SK-N-SH (cell line): ENCODE measurements at regions not wholly inside any gene's neighbourhood (a gene's known extent, or its start where the extent isn't known, plus 50 kb on each side); places are given as distances from the start of the nearest gene placed in this dataset.

Experiments
- CTCF ChIA-PET: fragments of 300-600, 350-600 bp; formaldehyde crosslinking; extraction: SDS; loops from one replicate; lab custom pipeline; 2021; lab: Yijun Ruan, JAX
- POLR2A ChIA-PET: fragments of 350-600 bp; sonication (Branson Sonifier 250); formaldehyde crosslinking; extraction: SDS; loops from one replicate; lab custom pipeline; 2020; ENCODE audit warnings: antibody characterized with exemption, inconsistent platforms; lab: Yijun Ruan, JAX
- DNase-seq: peaks from one replicate; pipeline ENCODE4 v3.0.0; 2012
- H2AFZ ChIP-seq: fragments of 200-600 bp; sonication (generic); 2 replicates; pipeline ENCODE4 v1.8.1; 2016; ENCODE audit warnings: antibody characterized with exemption, mild to moderate bottlenecking, low read depth
- H3F3A ChIP-seq: fragments of 200-600 bp; sonication (generic); replicated peaks from 2 replicates; pipeline ENCODE3; 2016; ENCODE audit warnings: antibody characterized with exemption, mild to moderate bottlenecking; ENCODE audit not compliant: insufficient read depth
- H3K27ac ChIP-seq, 2 experiments: fragments of 200-500 bp in 1 of 2; fragments of 200-600 bp in 1 of 2; sonication (Bioruptor generic) in 1 of 2; sonication (generic), shearing (Covaris generic) in 1 of 2; 2 replicates each; pipeline versions ENCODE4 v1.5.1 to v1.6.1; 2014 to 2016; ENCODE audit warnings: low read depth in 2 of 2, inconsistent platforms in 1 of 2, low read length in 1 of 2, mild to moderate bottlenecking in 1 of 2, mixed read lengths in 1 of 2
- H3K27me3 ChIP-seq: fragments of 200-600 bp; sonication (generic), shearing (Covaris generic); 2 replicates; pipeline ENCODE4 v1.6.1; 2016; ENCODE audit warnings: mixed run types; ENCODE audit not compliant: insufficient read depth
- H3K36me3 ChIP-seq, 2 experiments: fragments of 200-500 bp in 1 of 2; fragments of 200-600 bp in 1 of 2; sonication (Bioruptor generic) in 1 of 2; sonication (generic) in 1 of 2; replicated peaks in 1 of 2; 2 replicates each; pipeline versions ENCODE3 to v1.5.1; 2014 to 2016; ENCODE audit warnings: low read length in 1 of 2, mild to moderate bottlenecking in 1 of 2; ENCODE audit not compliant: insufficient read depth in 2 of 2, control insufficient read depth in 1 of 2
- H3K4me1 ChIP-seq, 2 experiments: fragments of 200-500 bp in 1 of 2; fragments of 200-600 bp in 1 of 2; sonication (Bioruptor generic) in 1 of 2; sonication (generic), shearing (Covaris generic) in 1 of 2; 2 replicates each; pipeline versions ENCODE4 v1.5.1 to v1.6.1; 2014 to 2016; ENCODE audit warnings: low read depth in 1 of 2, low read length in 1 of 2, mixed run types in 1 of 2; ENCODE audit not compliant: insufficient read depth in 2 of 2, control insufficient read depth in 1 of 2
- H3K4me2 ChIP-seq: fragments of 200-600 bp; sonication (generic), shearing (Covaris generic); 2 replicates; pipeline ENCODE4 v1.6.1; 2017; ENCODE audit warnings: mixed run types
- H3K4me3 ChIP-seq, 2 experiments: fragments of 200-500 bp in 1 of 2; fragments of 200-600 bp in 1 of 2; sonication (Bioruptor generic) in 1 of 2; sonication (generic), shearing (Covaris generic) in 1 of 2; 2 replicates each; pipeline versions ENCODE4 v1.5.1 to v1.8.1; 2014 to 2016; ENCODE audit warnings: low read depth in 2 of 2, inconsistent platforms in 1 of 2, low read length in 1 of 2, mild to moderate bottlenecking in 1 of 2, mixed read lengths in 1 of 2, moderate library complexity in 1 of 2
- H3K79me2 ChIP-seq: fragments of 200-600 bp; sonication (generic); 2 replicates; pipeline ENCODE4 v1.8.1; 2017; ENCODE audit warnings: mild to moderate bottlenecking; ENCODE audit not compliant: insufficient read depth
- H3K9ac ChIP-seq: fragments of 200-600 bp; sonication (generic); 2 replicates; pipeline ENCODE4 v1.6.1; 2017; ENCODE audit warnings: mixed run types
- H3K9me2 ChIP-seq: fragments of 200-600 bp; sonication (generic); 2 replicates; pipeline ENCODE4 v1.6.1; 2017; ENCODE audit warnings: mixed run types
- H3K9me3 ChIP-seq: fragments of 200-600 bp; sonication (generic); 2 replicates; pipeline ENCODE4 v1.6.1; 2017; ENCODE audit warnings: mixed run types, mild to moderate bottlenecking, moderate library complexity
- H4K20me1 ChIP-seq: fragments of 200-600 bp; sonication (generic); 2 replicates; pipeline ENCODE4 v1.6.1; 2017; ENCODE audit warnings: mild to moderate bottlenecking, mixed run types; ENCODE audit not compliant: insufficient read depth
- ELF1 ChIP-seq: IDR thresholded peaks from 2 replicates; pipeline ENCODE4 v1.4.0; 2012
- FOXM1 ChIP-seq: IDR thresholded peaks from 2 replicates; pipeline ENCODE4 v1.4.0; 2012; ENCODE audit warnings: low read depth, mild to moderate bottlenecking
- GATA2 ChIP-seq: sonication (generic); formaldehyde crosslinking; IDR thresholded peaks from 2 replicates; pipeline ENCODE4 v1.5.0; 2020; ENCODE audit warnings: mild to moderate bottlenecking, missing genetic modification reagents
- NFIC ChIP-seq: IDR thresholded peaks from 2 replicates; pipeline ENCODE4 v1.4.0; 2012; ENCODE audit warnings: borderline replicate concordance
- NRF1 ChIP-seq: IDR thresholded peaks from 2 replicates; pipeline ENCODE4 v1.6.1; 2012; ENCODE audit warnings: low read depth, mild to moderate bottlenecking, low read length
- POLR2AphosphoS5 ChIP-seq: IDR thresholded peaks from 2 replicates; pipeline ENCODE4 v1.6.1; 2012; ENCODE audit warnings: low read depth, low read length
- RCOR1 ChIP-seq: fragments of 150-350 bp; IDR thresholded peaks from 2 replicates; pipeline ENCODE4 v1.6.1; 2017; ENCODE audit warnings: antibody characterized with exemption, low read length
- RFX5 ChIP-seq: IDR thresholded peaks from 2 replicates; pipeline ENCODE4 v1.6.1; 2012; ENCODE audit warnings: mild to moderate bottlenecking, improper control_type of control experiment, low read length
- RXRA ChIP-seq: IDR thresholded peaks from 2 replicates; pipeline ENCODE4 v1.4.0; 2012; ENCODE audit warnings: low read depth, mild to moderate bottlenecking, borderline replicate concordance
- TEAD4 ChIP-seq: IDR thresholded peaks from 2 replicates; pipeline ENCODE4 v1.4.0; 2012; ENCODE audit warnings: mild to moderate bottlenecking, borderline replicate concordance; ENCODE audit not compliant: insufficient read depth
- WGBS: methylation state at CpG from one replicate; pipeline ENCODE4 v1.1.6; 2017; ENCODE audit warnings: low lambda C conversion rate; 5-methylcytosine and 5-hydroxymethylcytosine counted together
- TF ChIP-seq, protein P1 (sequence below): fragments of 150-350 bp; IDR thresholded peaks from 2 replicates; pipeline ENCODE4 v1.6.1; 2017; ENCODE audit warnings: antibody characterized with exemption, low read length, low read depth, borderline replicate concordance
- TF ChIP-seq, protein P2 (sequence below): fragments of 200-600 bp; sonication (generic); IDR thresholded peaks from 2 replicates; pipeline ENCODE4 v1.6.1; 2017; ENCODE audit warnings: antibody characterized with exemption, mild to moderate bottlenecking, moderate library complexity
- TF ChIP-seq, protein P3 (sequence below): IDR thresholded peaks from 2 replicates; pipeline ENCODE4 v1.4.0; 2012; ENCODE audit warnings: low read depth, borderline replicate concordance
- TF ChIP-seq, protein P4 (sequence below): IDR thresholded peaks from 2 replicates; pipeline ENCODE4 v1.4.0; 2012; ENCODE audit warnings: low read depth, borderline replicate concordance
- TF ChIP-seq, protein P5 (sequence below): IDR thresholded peaks from 2 replicates; pipeline ENCODE4 v1.4.0; 2012; ENCODE audit warnings: low read depth

DNA sequence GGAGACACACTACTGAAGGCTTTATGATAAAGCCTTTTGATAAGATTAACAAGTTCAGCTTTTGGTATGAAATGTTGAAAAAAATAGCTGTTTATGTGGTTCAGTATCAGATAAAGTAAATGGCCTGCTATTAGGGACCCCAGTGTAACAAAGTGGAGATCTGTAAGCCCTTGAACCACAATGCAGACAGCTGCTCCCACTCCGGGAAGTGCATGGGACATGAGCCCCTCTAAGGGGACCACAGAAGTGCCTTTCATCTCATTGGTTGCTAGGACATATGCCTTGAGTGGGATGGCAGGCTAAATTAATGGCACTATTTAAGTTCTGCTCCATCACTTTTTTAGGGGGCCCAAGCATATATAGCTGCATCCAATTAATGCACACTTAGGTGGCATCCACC is 167.6 kb upstream of the SOX11 start (continued):
- TF ChIP-seq, protein P1, sequence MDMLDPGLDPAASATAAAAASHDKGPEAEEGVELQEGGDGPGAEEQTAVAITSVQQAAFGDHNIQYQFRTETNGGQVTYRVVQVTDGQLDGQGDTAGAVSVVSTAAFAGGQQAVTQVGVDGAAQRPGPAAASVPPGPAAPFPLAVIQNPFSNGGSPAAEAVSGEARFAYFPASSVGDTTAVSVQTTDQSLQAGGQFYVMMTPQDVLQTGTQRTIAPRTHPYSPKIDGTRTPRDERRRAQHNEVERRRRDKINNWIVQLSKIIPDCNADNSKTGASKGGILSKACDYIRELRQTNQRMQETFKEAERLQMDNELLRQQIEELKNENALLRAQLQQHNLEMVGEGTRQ = no peak
- TF ChIP-seq, protein P2, sequence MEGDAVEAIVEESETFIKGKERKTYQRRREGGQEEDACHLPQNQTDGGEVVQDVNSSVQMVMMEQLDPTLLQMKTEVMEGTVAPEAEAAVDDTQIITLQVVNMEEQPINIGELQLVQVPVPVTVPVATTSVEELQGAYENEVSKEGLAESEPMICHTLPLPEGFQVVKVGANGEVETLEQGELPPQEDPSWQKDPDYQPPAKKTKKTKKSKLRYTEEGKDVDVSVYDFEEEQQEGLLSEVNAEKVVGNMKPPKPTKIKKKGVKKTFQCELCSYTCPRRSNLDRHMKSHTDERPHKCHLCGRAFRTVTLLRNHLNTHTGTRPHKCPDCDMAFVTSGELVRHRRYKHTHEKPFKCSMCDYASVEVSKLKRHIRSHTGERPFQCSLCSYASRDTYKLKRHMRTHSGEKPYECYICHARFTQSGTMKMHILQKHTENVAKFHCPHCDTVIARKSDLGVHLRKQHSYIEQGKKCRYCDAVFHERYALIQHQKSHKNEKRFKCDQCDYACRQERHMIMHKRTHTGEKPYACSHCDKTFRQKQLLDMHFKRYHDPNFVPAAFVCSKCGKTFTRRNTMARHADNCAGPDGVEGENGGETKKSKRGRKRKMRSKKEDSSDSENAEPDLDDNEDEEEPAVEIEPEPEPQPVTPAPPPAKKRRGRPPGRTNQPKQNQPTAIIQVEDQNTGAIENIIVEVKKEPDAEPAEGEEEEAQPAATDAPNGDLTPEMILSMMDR = no peak
- TF ChIP-seq, protein P3, sequence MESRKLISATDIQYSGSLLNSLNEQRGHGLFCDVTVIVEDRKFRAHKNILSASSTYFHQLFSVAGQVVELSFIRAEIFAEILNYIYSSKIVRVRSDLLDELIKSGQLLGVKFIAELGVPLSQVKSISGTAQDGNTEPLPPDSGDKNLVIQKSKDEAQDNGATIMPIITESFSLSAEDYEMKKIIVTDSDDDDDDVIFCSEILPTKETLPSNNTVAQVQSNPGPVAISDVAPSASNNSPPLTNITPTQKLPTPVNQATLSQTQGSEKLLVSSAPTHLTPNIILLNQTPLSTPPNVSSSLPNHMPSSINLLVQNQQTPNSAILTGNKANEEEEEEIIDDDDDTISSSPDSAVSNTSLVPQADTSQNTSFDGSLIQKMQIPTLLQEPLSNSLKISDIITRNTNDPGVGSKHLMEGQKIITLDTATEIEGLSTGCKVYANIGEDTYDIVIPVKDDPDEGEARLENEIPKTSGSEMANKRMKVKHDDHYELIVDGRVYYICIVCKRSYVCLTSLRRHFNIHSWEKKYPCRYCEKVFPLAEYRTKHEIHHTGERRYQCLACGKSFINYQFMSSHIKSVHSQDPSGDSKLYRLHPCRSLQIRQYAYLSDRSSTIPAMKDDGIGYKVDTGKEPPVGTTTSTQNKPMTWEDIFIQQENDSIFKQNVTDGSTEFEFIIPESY = no peak

DNA sequence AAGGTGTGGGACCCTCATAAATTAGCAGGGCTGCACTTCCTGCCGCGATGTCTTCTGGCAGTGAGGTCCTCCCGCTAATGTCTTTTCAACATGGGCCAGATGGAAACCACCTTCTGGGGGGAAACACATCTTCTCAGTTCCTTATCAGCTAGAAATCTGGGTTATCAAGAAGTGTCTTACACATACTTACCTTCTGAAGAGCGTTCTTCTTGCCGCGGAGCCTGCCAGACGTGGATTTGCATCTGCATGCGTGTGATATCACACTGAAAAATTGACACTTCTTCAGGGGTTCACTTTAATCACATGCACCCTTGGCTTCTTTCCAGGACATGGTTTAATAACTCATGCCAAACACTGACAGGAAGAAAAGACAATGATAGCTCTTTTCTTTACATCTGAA is 163.5 kb upstream of the SOX11 start:
- no peak overlapping the region for H3K4me3 ChIP-seq
- no peaks in the 10 kb centered on the region for H3K9me3 ChIP-seq
- no peaks in the 10 kb centered on the region for H3K36me3 ChIP-seq
- no peaks in the 10 kb centered on the region for H3K79me2 ChIP-seq
- H3K4me1 ChIP-seq = peaks cover 0 to 12% of the 10 kb centered on the region in 2 experiments; a peak in 2 of 4 replicates
- no peak overlapping the region for H3K27ac ChIP-seq
- no peak overlapping the region for H2AFZ ChIP-seq
- no peaks in the 10 kb centered on the region for H3F3A ChIP-seq
- no peaks in the 10 kb centered on the region for H3K27me3 ChIP-seq
- ChIA-PET CTCF (interaction anchor here (1.7 kb wide), 1 partner anchor 9 kb away, joined by 5 read pairs; no protein-coding TSS in a partner anchor), POLR2A (no interaction called here)
- H3K9me2 ChIP-seq = no peaks in the 10 kb centered on the region
- TF ChIP-seq, protein P4, sequence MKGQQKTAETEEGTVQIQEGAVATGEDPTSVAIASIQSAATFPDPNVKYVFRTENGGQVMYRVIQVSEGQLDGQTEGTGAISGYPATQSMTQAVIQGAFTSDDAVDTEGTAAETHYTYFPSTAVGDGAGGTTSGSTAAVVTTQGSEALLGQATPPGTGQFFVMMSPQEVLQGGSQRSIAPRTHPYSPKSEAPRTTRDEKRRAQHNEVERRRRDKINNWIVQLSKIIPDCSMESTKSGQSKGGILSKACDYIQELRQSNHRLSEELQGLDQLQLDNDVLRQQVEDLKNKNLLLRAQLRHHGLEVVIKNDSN = no peak
- TF ChIP-seq FOXM1 (no peak), RCOR1 (no peak), GATA2 (CRISPR knock-in tag) (no peak), POLR2AphosphoS5 (no peak), NFIC (no peak), NRF1 (no peak), RFX5 (no peak), RXRA (no peak), ELF1 (no peak), TEAD4 (no peak)
- TF ChIP-seq, protein P5, sequence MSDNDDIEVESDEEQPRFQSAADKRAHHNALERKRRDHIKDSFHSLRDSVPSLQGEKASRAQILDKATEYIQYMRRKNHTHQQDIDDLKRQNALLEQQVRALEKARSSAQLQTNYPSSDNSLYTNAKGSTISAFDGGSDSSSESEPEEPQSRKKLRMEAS = no peak
- TF ChIP-seq, protein P1 = no peak
- TF ChIP-seq, protein P2 = no peak
- no peaks in the 10 kb centered on the region for H4K20me1 ChIP-seq
- no peak for DNase-seq
- no peak overlapping the region for H3K9ac ChIP-seq
- no peak overlapping the region for H3K4me2 ChIP-seq
- 72% methylated on average over 8 of the region's 8 CpGs for WGBS
